HG03520 (cell line): ENCODE measurements at regions not wholly inside any gene's neighbourhood (a gene's known extent, or its start where the extent isn't known, plus 50 kb on each side); places are given as distances from the start of the nearest gene placed in this dataset.
"Not testable (repeated sequence)": the region's sequence is repeated elsewhere in the genome, so short reads cannot be mapped to it uniquely, and the experiment has no call there.

Source experiments
- ATAC-seq: cut with Tn5 transposase; IDR thresholded peaks from one replicate; pipeline ENCODE4 v1.9.1; 2021; ENCODE audit warnings: mild to moderate bottlenecking, moderate library complexity; ENCODE audit not compliant: unreplicated experiment

DNA sequence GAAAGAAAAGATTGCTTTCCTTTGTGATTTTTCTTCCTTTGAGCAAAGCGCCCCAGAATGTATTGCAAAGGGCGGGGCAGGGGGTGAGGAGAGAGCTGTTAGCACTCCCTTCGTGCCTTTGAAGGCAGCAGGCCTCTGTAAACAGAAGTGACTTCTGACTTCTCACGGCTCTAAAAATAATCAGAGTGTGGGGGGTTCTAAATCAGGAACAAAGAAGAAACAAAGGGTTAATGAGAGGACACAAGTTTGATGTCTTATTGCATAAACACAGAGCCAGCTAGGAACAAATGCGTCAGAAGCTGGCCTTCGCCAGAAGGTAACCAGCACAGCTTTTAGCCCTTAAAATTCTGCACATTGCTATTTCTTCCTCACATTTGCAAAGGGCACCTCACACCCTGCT is 626.2 kb downstream of the MID1IP1 start:
- ATAC-seq: no peak

DNA sequence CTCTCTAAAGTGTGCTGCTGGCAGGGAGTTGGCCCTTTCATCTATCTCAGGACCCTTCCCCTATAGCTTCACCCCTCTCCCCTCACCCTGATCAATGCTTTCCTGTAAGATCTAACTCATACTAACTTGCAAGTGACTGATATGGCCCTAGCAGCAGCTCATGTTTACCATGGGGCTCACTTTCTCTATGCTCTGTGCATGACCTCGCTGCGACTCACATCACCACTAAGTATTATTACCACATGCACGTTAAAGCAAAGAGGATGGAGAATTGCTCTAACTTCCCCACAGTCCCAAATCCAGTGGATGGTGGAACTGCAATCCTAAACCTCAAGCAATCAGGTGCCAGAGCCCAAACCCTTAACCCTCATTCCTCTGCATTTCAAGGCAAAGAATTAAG is 626.6 kb downstream of the MID1IP1 start:
- no peak for ATAC-seq

DNA sequence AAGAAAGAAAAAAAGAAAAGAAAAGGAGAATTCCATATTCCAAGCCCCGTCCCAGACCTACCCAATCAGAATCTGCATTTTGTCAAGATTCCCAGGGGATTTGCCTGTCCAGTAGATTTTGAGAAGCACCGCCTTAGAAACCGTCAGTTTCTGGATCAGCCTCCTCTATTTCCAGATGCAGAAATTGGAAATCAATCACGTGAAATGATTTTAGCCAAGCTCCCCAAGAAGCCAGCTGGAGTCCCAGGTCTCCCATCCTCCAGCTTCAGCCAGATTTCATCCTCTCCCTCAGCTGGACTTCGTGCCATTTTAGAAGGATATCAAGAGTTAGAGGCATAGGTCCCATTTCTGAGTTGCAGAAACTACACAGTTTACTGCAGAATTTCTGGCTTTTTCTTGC is 629.3 kb downstream of the MID1IP1 start:
- ATAC-seq: no peak

DNA sequence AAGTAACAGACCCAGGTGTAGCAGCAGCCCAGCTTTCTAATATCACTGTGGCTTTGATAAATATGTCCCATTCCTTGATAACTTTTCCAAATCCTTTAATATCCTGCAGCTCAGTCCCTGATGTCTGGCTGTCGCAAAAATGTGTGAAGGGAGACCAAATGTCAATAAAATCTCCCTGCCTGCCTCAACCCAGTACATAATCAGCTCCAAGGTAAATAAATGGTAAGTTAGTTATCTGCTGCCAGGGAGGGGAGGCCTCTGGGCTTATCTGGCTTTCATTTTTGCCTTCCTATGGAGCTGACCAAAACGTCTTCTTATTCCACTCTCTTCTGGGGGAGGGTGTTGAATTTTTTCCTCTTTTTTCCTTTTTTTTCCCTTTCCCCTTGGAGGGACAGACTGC is 630.6 kb downstream of the MID1IP1 start:
- no peak for ATAC-seq

DNA sequence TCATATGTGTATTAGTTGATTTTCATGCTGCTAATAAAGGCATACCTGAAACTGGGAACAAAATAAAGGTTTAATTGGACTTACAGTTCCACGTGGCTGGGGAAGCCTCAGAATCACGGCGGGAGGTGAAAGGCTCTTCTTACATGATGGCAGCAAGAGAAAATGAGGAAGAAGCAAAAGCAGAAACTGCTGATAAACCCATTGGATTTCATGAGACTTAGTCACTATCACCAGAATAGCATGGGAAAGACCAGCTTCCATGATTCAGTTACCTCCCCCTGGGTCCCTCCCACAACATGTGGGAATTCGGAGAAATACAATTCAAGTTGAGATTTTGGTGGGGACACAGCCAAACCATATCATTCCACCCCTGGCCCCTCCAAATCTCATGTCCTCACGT is 633.4 kb downstream of the MID1IP1 start:
- ATAC-seq: not testable (repeated sequence)

DNA sequence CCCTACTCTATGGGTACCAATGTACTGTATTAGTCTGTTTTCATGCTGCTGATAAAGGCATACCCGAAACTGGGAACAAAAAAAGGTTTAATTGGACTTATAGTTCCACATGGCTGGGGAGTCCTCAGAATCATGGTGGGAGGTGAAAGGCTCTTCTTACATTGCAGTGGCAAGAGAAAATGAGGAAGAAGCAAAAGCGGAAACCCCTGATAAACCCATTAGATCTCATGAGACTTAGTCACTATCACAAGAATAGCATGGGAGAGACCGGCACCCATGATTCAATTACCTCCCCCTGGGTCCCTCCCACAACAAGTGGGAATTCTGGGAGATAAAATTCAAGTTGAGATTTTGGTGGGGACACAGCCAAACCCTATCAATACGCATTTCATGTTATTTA is 635.3 kb downstream of the MID1IP1 start:
- not testable (repeated sequence) for ATAC-seq

DNA sequence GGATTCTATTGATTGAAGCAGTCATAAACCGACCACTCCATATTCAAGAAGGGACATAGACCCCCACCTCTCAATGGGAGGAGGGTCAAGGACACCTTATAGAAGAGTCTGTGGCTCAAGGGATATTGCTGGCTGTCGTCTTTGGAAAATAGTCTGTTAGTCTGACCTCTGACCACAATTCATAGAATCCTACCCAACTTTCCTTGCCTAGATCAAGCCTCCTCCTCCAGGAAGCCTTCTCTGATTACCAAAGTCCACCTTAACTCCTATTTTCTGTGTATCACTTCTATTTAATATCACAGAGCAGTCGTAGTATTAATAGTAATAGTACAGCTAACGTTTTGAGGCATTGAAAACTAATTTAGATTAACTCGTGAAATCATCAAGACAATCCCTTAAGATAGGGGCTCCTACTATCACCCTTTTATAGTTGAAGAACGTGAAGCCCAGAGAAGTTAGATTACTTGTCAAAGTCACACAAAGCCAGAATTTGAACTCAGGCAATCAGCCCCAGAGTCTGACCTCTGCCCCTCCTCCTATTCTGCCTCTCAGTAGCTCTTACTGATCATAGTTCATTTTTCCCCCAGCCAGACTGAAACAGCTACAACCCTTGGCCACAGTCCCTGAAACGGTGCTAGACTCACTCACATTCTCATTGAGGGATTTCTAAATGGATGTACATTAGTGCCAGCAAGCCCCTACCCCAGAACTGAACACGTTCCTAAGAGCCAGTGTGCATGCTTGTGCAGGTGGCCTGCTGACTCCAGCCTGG is 636.6 kb downstream of the MID1IP1 start:
- ATAC-seq: no peak

DNA sequence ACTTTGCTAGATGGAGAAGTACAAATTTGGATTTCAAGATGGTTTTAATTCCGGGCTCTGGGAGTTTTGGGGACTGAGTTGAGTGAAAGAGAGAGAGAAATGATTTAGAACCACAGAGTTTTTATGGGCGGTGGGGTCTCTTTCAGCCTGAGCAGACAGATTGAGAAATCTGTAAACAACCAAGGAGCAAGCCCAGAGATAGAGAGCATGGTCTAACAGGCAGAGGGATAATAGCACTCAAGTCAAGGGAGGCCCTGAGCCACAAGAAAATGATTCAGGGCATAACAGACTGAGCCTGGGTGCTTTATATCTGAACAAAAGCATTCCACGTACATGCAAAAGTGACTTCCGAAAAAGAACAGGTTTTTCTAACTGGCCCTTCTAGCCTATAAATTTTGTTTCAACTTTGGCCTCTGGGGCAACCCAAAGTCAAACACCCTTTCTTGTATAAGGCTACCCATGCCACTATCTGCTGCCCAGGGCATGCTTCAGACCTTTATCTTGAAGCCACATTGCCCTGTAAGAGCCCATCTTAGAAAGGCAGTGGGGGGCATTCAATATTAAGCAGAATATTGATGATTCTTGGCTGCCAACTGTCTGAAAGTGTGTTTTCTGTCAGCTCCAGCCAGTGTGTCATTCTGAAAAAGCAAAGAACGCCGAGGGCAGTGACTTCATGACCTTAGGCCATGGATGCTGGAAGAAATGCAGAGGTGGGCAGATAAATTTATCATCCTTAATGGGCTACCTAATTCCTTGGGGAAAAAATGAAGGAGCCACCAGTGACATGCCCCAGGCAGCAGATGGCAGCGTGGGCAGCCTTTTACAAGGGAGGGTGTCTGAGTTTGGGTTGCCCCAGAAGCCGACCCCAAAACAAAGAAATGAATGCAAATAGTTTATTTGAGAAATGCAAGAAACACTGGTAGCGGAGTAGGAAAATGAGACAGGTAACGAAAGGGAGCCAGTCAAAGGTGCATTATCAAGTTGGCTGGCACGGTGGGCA is 637.6 kb downstream of the MID1IP1 start:
- no peak for ATAC-seq

DNA sequence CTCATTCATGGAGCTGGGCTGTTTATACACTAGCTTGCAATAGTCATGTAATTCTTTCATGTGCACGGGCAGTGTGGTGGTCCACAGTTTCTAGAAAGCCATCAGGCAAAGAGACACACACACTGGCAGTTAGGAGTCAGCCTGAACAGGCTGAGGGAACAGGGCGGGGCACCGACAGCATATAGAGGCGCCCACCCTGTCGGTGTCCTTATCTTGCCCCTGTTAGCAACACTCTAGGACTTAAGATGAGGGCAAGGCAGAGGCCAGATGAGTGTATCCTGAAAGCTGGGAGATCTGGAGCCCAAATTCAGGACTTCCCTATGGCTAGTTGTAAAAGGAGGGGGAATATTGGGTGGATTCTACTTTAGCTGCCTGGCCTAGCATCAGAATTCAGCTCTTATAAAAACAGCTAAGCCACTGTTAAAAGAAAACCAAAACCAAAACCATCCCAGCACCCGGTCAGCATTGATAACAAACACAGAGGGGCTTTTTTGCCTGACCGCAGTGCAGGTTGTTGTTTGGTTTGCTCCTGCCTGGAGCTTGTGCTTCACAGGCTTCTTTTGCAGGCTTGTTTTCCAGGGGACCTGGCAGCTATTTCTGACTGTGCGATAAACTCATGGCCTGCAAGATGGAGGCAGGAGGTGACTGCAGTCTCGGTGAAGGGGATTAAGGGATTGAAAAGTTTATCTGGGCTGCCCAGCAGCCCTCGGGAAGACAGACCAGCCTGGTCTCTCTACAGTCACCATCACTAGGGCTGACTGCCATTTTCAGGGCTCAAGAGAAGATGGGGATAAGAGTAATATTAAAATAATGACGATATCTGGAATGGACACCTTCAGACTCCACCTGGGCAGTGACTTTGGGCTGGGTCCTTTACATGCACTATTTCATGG is 638.9 kb downstream of the MID1IP1 start:
- peak; percentile 67 for ATAC-seq

DNA sequence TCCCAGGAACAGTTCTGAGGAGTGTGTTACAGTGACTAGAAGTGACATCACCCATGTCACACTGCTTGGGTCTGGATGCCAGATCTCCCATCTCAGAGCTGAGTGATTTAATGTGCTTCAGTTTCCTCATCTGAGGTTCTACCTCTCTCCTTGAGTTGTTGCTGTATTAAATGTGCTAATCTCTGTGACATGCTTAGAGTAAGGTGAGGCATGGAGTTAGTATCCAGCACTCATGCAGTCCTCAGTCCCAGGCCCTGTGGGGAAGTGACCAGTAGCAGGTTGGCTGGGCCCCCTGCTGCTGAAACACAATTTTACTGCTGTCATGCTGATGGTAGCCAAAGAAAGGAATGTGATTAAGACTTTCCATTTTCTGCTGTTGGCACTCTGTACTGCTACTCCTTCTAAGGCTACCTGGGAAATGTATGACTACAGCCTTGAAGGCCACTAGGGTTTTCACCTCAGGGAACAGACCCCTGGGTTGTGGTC is 639.6 kb downstream of the MID1IP1 start:
- ATAC-seq: peak; percentile 30

DNA sequence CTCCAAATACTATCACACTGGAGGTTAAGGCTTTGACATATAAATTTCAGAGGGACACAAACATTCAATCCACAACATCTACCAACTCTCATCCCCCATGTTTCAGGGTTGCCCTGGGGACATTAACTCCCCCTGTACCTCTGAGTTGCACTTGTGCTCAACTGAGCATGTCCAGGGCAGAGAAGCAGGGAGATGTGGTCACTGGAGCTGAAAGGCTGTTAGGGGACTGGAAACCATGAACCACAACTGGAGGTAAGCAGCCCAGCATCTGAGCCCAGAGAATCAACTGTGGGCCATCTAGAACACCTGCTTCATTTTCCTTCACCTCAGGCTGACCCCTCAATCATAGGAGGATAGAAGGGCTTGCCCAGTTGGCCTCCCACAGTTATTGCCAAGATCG is 641.1 kb downstream of the MID1IP1 start:
- no peak for ATAC-seq

DNA sequence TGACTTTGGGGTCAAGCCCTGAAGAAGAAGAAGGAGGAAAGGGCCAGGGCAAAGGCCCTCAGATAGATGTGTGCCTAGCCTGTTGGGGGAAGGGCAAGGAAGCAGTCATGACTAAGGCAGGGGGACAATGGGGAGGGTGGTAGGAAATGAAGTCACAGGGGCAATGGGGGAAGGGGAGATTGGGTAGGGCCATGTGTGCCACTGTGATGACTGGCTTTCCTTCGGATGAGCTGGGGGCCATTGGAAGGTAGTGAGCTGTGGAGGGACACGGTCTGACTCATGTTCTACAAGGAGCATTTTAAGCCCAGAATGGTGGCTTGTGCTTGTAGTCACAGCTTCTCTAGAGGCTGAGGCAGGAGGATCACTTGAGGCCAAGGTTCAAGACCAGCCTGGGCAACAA is 642.0 kb downstream of the MID1IP1 start:
- no peak for ATAC-seq

DNA sequence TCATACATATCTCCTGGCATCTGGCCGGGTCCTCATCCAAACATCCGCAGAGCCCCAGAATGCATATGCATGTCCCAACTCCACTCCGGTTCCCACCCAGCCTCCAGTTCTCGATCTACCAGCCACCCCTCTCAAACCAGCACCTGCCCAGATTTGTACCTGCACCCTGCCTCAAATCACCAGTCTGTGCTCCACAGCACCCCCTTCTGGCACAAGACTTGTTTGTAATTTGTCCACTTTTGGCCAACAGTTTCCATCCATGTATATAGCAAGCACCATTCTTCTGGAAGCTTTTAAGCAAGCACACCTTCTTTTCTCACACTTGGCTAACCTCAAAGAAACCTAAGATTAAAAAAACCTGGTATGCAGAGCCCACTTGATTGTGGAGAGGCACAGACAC is 644.1 kb downstream of the MID1IP1 start:
- ATAC-seq: no peak

DNA sequence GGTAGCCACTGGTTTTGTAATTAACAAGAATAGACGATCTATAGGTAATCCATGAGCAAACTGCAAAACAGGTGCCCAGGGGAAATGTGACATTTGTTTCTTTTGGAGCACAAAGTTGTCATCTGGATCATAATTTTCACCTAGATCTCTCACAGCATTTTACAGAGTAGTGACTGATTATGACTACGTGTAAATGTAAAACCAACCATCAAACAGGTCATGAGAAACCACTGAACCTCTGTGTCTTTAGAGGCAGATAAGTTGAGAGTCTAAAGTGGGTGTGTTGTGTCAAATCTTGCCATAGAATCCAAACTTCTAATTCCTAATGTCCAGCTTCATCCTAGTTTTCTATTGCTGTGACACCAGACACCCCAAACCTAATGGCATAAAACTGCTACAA is 648.1 kb downstream of the MID1IP1 start:
- no peak for ATAC-seq

DNA sequence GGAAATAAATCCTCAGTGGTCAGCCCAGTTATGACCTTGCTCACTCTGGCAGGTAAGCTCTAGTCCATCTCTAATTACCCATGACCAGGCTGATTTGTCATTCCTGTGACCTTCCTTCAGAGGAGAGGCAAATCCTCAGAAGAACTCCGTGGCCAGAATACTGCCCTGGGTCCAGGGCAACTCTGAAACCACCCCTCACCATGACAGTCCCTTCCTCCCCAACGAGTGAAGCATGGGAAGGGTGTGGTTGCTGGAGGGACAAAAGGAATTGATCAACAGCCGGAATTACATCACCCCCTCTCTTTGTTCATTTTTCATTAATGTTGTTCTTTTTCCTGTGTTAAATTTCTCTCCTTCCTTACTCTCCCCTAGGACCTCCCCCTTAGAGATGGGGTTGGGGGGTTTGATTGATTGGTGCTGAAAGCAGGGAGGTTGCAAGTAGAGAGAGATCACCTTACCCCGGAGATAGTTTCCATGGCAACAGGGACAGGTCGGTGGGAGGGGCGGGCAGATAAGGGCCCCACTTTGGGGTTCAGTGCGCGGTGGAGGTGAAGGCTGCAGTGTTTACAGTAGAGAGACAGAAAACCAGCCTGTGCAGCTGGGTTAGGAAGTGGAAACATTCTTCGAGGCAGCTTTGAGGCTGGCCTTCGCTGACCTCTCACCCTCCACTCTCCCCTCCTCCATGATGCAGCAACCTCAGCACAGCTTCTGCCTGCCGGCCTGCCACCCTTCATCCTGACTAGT is 647.4 kb downstream of the BCOR start:
- no peak for ATAC-seq

DNA sequence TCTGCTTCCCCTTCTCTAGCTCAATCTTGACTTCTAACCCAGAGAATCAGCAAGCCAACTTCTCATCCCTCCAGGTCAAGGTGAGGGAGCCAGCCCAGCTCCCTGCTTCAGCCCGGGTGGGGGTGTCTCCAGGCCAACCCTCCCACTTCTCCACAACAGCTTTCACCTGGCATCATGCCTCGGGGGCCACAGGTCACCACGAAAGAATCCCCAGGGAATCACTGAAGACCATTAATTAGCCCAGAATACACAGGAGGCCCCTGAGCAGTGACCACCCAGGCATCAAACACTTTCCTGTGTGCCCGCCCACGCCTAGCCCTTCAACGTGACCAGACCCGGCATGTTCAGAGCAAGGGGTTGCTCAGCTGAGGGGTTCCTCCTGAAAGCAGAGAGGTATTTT is 646.7 kb downstream of the BCOR start:
- ATAC-seq: no peak

DNA sequence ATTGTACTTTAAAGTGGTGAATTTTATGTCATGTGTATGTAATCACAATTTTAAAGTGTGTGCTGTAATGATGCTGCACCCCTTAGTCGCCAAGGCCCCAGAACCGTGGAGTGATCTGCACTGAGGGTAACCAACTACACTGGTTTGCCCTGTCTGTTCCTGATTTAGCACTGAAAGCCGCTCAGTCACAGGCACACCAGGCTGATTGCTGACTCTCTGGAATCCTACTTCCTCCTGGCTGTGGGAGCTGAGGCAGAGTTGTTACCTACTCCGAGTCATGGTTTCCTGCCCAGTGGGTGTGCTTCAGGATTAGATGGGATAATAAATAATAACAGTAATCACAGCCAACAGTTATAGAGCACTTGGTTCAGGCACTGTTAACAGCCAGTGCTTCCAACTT is 645.4 kb downstream of the BCOR start:
- ATAC-seq: no peak

DNA sequence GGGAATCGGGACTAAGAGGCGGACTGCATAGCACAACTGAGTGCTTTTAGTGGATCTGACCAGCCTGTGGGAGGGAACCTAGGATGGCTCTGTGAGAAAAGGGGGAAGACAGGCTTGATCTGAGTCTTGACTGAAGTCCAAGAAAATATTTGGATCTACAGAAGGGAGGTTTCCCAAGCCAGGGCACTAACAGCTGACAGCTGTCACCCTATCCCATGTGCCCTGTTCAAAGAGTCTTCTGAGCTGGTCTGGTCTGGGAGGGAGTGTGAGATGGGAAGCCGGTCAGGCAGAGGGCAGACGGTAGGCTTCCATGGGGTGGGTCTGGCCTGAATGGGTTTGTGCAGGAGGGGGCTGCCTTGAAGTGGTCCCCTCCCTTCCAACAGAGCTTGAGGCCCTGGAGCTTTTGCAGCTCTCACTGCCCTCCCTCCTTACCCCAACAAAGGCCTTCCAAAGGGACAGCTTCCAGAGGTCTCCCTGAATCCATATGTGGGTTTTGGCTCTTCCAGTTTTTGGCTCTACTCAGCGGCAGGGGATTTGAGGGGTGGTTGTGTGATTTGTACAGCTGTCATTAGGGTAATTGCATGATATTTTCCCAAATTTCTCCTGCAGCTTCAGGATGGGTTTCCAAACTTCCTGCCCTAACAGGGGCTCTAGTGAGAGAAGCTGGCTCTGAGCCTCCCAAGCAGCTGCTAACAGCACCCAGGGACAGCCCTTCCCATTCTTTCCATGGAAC is 643.7 kb downstream of the BCOR start:
- no peak for ATAC-seq

DNA sequence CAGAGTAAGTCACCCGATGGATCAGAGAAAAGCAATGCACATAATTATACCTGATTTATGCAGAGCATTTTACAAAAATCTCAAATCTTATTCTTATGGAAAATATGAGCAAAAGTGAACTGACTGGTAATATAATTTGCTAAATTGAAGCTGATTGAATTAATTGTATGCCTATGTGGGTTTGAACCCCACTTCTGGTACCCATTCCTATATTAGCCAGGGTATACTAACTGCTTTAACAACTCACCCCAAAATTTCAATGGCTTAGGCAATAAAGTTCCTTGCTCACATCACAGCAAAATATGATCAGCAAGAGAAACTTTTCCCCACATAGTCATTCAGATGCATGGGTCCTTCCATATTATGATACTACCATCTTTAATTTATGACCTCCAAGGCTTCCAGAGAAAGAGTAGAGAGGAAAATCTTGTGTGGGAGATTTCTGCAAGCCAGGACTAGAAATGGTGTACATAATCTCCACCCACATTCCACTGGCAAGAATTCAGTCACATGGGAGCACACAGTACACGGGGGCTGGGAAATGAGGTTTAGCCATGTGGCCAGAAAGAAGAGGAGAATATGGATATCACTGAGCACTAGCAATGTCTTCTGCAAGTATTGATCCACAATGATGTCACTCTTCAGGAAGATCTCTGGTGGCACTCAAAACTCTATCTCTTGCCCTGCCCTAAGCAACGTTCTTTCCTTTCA is 640.7 kb downstream of the BCOR start:
- ATAC-seq: no peak
